Stimulated activated memory B cell treated with anti-CD40 and anti-IgM and Interleukin-4, amounts not matched to agents 10 μg/mL and 1 μg/mL and 100 μg/mL, for 72 hours (primary cell): ENCODE measurements at regions not wholly inside any gene's neighbourhood (a gene's known extent, or its start where the extent isn't known, plus 50 kb on each side); places are given as distances from the start of the nearest gene placed in this dataset.
"Not testable (repeated sequence)": the region's sequence is repeated elsewhere in the genome, so short reads cannot be mapped to it uniquely, and the experiment has no call there.

Experiments used
- ATAC-seq: fragments of 150-1000 bp; cut with Tn5 transposase; 2 replicates; pipeline ENCODE4 v1.10.0; 2021
- H3K27ac Mint-ChIP-seq: one replicate; pipeline ENCODE4 v1.8.0; 2022; ENCODE audit warnings: mild to moderate bottlenecking, mixed read lengths
- H3K27me3 Mint-ChIP-seq: one replicate; pipeline ENCODE4 v1.8.0; 2022; ENCODE audit warnings: mixed read lengths
- H3K36me3 Mint-ChIP-seq: one replicate; pipeline ENCODE4 v1.8.0; 2022; ENCODE audit warnings: mixed read lengths
- H3K4me1 Mint-ChIP-seq: one replicate; pipeline ENCODE4 v1.8.0; 2022; ENCODE audit warnings: mixed read lengths
- H3K4me3 Mint-ChIP-seq: one replicate; pipeline ENCODE4 v1.8.0; 2022; ENCODE audit warnings: mild to moderate bottlenecking, moderate library complexity, mixed read lengths
- H3K9me3 Mint-ChIP-seq: one replicate; pipeline ENCODE4 v1.8.0; 2022; ENCODE audit warnings: mixed read lengths

- Mint-ChIP-seq H3K27me3 (peaks cover 10% of the 10 kb centered on the region), H3K4me1 (no peaks in the 10 kb centered on the region), H3K27ac (no peak overlapping the region), H3K36me3 (no peaks in the 10 kb centered on the region), H3K9me3 (no peaks in the 10 kb centered on the region), H3K4me3 (no peak overlapping the region)
- no peak for ATAC-seq
Measured at GRCh38 chr4:42309361-42310260, 87.7 kb upstream of the SHISA3 start.

- ATAC-seq, result no peak
- Mint-ChIP-seq H3K4me1 (no peaks in the 10 kb centered on the region), H3K36me3 (no peaks in the 10 kb centered on the region), H3K27me3 (peaks cover 10% of the 10 kb centered on the region), H3K9me3 (no peaks in the 10 kb centered on the region), H3K27ac (no peak overlapping the region), H3K4me3 (no peak overlapping the region)
Measured at GRCh38 chr4:42310358-42310757, 86.9 kb upstream of the SHISA3 start.

GRCh38 chr4:42310806-42311205 lies 86.5 kb upstream of the SHISA3 start:
- no peak overlapping the region for H3K4me3 Mint-ChIP-seq
- no peaks in the 10 kb centered on the region for H3K4me1 Mint-ChIP-seq
- H3K27ac Mint-ChIP-seq, result no peak overlapping the region
- peaks cover 10% of the 10 kb centered on the region for H3K27me3 Mint-ChIP-seq
- ATAC-seq, result no peak
- no peaks in the 10 kb centered on the region for H3K9me3 Mint-ChIP-seq
- no peaks in the 10 kb centered on the region for H3K36me3 Mint-ChIP-seq

- no peaks in the 10 kb centered on the region for H3K9me3 Mint-ChIP-seq
- H3K4me1 Mint-ChIP-seq, result no peaks in the 10 kb centered on the region
- peaks cover 10% of the 10 kb centered on the region for H3K27me3 Mint-ChIP-seq
Measured at GRCh38 chr4:42311591-42311990, 85.7 kb upstream of the SHISA3 start.

GRCh38 chr4:42313420-42313819 lies 83.9 kb upstream of the SHISA3 start:
- not testable (repeated sequence) for H3K36me3 Mint-ChIP-seq, ATAC-seq, H3K27ac Mint-ChIP-seq, H3K4me1 Mint-ChIP-seq, H3K4me3 Mint-ChIP-seq, H3K9me3 Mint-ChIP-seq
- H3K27me3 Mint-ChIP-seq, result peaks cover 10% of the 10 kb centered on the region

More at GRCh38 chr4:42311591-42311990, 85.7 kb upstream of the SHISA3 start:
- H3K36me3 Mint-ChIP-seq, result no peaks in the 10 kb centered on the region
- no peak overlapping the region for H3K4me3 Mint-ChIP-seq
- H3K27ac Mint-ChIP-seq, result no peak overlapping the region
- ATAC-seq, result no peak

- peaks cover 10% of the 10 kb centered on the region for H3K27me3 Mint-ChIP-seq
- no peaks in the 10 kb centered on the region for H3K9me3 Mint-ChIP-seq
- no peak overlapping the region for H3K4me3 Mint-ChIP-seq
- no peak for ATAC-seq
- no peaks in the 10 kb centered on the region for H3K36me3 Mint-ChIP-seq
- H3K4me1 Mint-ChIP-seq, result no peaks in the 10 kb centered on the region
- no peak overlapping the region for H3K27ac Mint-ChIP-seq
Measured at GRCh38 chr4:42313872-42314271, 83.4 kb upstream of the SHISA3 start.

GRCh38 chr4:42315231-42315630 lies 82.1 kb upstream of the SHISA3 start:
- no peak overlapping the region for H3K27ac Mint-ChIP-seq
- H3K9me3 Mint-ChIP-seq, result peaks cover 2% of the 10 kb centered on the region
- H3K4me3 Mint-ChIP-seq, result no peak overlapping the region
- ATAC-seq, result no peak
- peaks cover 10% of the 10 kb centered on the region for H3K27me3 Mint-ChIP-seq
- no peaks in the 10 kb centered on the region for H3K36me3 Mint-ChIP-seq
- H3K4me1 Mint-ChIP-seq, result no peaks in the 10 kb centered on the region

GRCh38 chr4:42320822-42321388 lies 76.4 kb upstream of the SHISA3 start:
- peaks cover under 1% of the 10 kb centered on the region for H3K27me3 Mint-ChIP-seq
- no peak overlapping the region for H3K27ac Mint-ChIP-seq
- no peak for ATAC-seq
- peaks cover 3% of the 10 kb centered on the region for H3K9me3 Mint-ChIP-seq
- H3K36me3 Mint-ChIP-seq, result no peaks in the 10 kb centered on the region
- H3K4me1 Mint-ChIP-seq, result no peaks in the 10 kb centered on the region
- H3K4me3 Mint-ChIP-seq, result no peak overlapping the region

GRCh38 chr4:42326040-42326439 lies 71.2 kb upstream of the SHISA3 start:
- peaks cover 11% of the 10 kb centered on the region for H3K27me3 Mint-ChIP-seq
- H3K27ac Mint-ChIP-seq, result no peak overlapping the region
- no peak overlapping the region for H3K4me3 Mint-ChIP-seq
- no peaks in the 10 kb centered on the region for H3K4me1 Mint-ChIP-seq
- no peaks in the 10 kb centered on the region for H3K36me3 Mint-ChIP-seq
- peaks cover 4% of the 10 kb centered on the region for H3K9me3 Mint-ChIP-seq
- ATAC-seq, result no peak

- peaks cover 11% of the 10 kb centered on the region for H3K27me3 Mint-ChIP-seq
- peaks cover 4% of the 10 kb centered on the region for H3K9me3 Mint-ChIP-seq
- no peak overlapping the region for H3K27ac Mint-ChIP-seq
- no peak for ATAC-seq
- H3K36me3 Mint-ChIP-seq, result no peaks in the 10 kb centered on the region
- H3K4me3 Mint-ChIP-seq, result no peak overlapping the region
- H3K4me1 Mint-ChIP-seq, result no peaks in the 10 kb centered on the region
Measured at GRCh38 chr4:42326524-42326923, 70.8 kb upstream of the SHISA3 start.

GRCh38 chr4:42327323-42327722 lies 70.0 kb upstream of the SHISA3 start:
- H3K36me3 Mint-ChIP-seq, result no peaks in the 10 kb centered on the region
- H3K4me3 Mint-ChIP-seq, result no peak overlapping the region
- H3K4me1 Mint-ChIP-seq, result no peaks in the 10 kb centered on the region
- H3K27me3 Mint-ChIP-seq, result peaks cover 11% of the 10 kb centered on the region
- H3K9me3 Mint-ChIP-seq, result peaks cover 4% of the 10 kb centered on the region
- no peak overlapping the region for H3K27ac Mint-ChIP-seq
- no peak for ATAC-seq

- no peak overlapping the region for H3K27ac Mint-ChIP-seq
- no peaks in the 10 kb centered on the region for H3K36me3 Mint-ChIP-seq
- peaks cover 11% of the 10 kb centered on the region for H3K27me3 Mint-ChIP-seq
- H3K4me3 Mint-ChIP-seq, result no peak overlapping the region
- H3K4me1 Mint-ChIP-seq, result no peaks in the 10 kb centered on the region
- peaks cover 4% of the 10 kb centered on the region for H3K9me3 Mint-ChIP-seq
- no peak for ATAC-seq
Measured at GRCh38 chr4:42328978-42329377, 68.3 kb upstream of the SHISA3 start.

- Mint-ChIP-seq H3K9me3 (peaks cover 4% of the 10 kb centered on the region), H3K36me3 (no peaks in the 10 kb centered on the region), H3K27me3 (peaks cover 11% of the 10 kb centered on the region), H3K4me1 (no peaks in the 10 kb centered on the region), H3K4me3 (no peak overlapping the region), H3K27ac (no peak overlapping the region)
- no peak for ATAC-seq
Measured at GRCh38 chr4:42329421-42329820, 67.9 kb upstream of the SHISA3 start.

GRCh38 chr4:42330002-42330592 lies 67.2 kb upstream of the SHISA3 start:
- H3K27me3 Mint-ChIP-seq, result peaks cover 11% of the 10 kb centered on the region
- H3K4me3 Mint-ChIP-seq, result no peak overlapping the region
- no peak overlapping the region for H3K27ac Mint-ChIP-seq
- peaks cover 4% of the 10 kb centered on the region for H3K9me3 Mint-ChIP-seq
- H3K36me3 Mint-ChIP-seq, result no peaks in the 10 kb centered on the region
- ATAC-seq, result no peak
- no peaks in the 10 kb centered on the region for H3K4me1 Mint-ChIP-seq

GRCh38 chr4:42331040-42331439 lies 66.2 kb upstream of the SHISA3 start:
- ATAC-seq, result no peak
- H3K27me3 Mint-ChIP-seq, result peaks cover 12% of the 10 kb centered on the region
- H3K4me1 Mint-ChIP-seq, result no peaks in the 10 kb centered on the region

GRCh38 chr4:42331914-42332368 lies 65.3 kb upstream of the SHISA3 start:
- no peak for ATAC-seq

More at GRCh38 chr4:42331040-42331439, 66.2 kb upstream of the SHISA3 start:
- peaks cover 4% of the 10 kb centered on the region for H3K9me3 Mint-ChIP-seq
- no peak overlapping the region for H3K27ac Mint-ChIP-seq
- H3K4me3 Mint-ChIP-seq, result no peak overlapping the region
- no peaks in the 10 kb centered on the region for H3K36me3 Mint-ChIP-seq

More at GRCh38 chr4:42331914-42332368, 65.3 kb upstream of the SHISA3 start:
- peaks cover 8% of the 10 kb centered on the region for H3K27me3 Mint-ChIP-seq
- H3K4me3 Mint-ChIP-seq, result no peak overlapping the region
- no peaks in the 10 kb centered on the region for H3K4me1 Mint-ChIP-seq
- no peak overlapping the region for H3K27ac Mint-ChIP-seq
- H3K36me3 Mint-ChIP-seq, result no peaks in the 10 kb centered on the region
- H3K9me3 Mint-ChIP-seq, result no peaks in the 10 kb centered on the region
